ENCODE measurements at regions not wholly inside any gene's neighbourhood (a gene's known extent, or its start where the extent isn't known, plus 50 kb on each side); places are given as distances from the start of the nearest gene placed in this dataset.

GRCh38 chr4:165714650-165715049 lies 158.4 kb upstream of the TLL1 start:
- H3K4me3 ChIP-seq (ENCODE audit: low read depth, low read length) = no peak overlapping the region
- no peak for DNase-seq (ENCODE audit: low read depth)
- no peak for TF ChIP-seq CTCF (IDR thresholded peaks at IDR 0.05; ENCODE audit: insufficient read depth, low read depth, low read length, missing control alignments)

GRCh38 chr4:165715211-165715610 lies 157.8 kb upstream of the TLL1 start:
- H3K4me3 ChIP-seq (ENCODE audit: low read depth, low read length) = no peak overlapping the region
- TF ChIP-seq CTCF (IDR thresholded peaks at IDR 0.05; ENCODE audit: insufficient read depth, low read depth, low read length, missing control alignments) = no peak
- no peak for DNase-seq (ENCODE audit: low read depth)

GRCh38 chr4:165715989-165716388 lies 157.0 kb upstream of the TLL1 start:
- no peak for DNase-seq (ENCODE audit: low read depth)
- H3K4me3 ChIP-seq (ENCODE audit: low read depth, low read length) = no peak overlapping the region
- TF ChIP-seq CTCF (IDR thresholded peaks at IDR 0.05; ENCODE audit: insufficient read depth, low read depth, low read length, missing control alignments) = no peak

GRCh38 chr4:165716472-165716871 lies 156.6 kb upstream of the TLL1 start:
- no peak for TF ChIP-seq CTCF (IDR thresholded peaks at IDR 0.05; ENCODE audit: insufficient read depth, low read depth, low read length, missing control alignments)
- no peak overlapping the region for H3K4me3 ChIP-seq (ENCODE audit: low read depth, low read length)
- DNase-seq (ENCODE audit: low read depth) = no peak

GRCh38 chr4:165718660-165719059 lies 154.4 kb upstream of the TLL1 start:
- no peak overlapping the region for H3K4me3 ChIP-seq (ENCODE audit: low read depth, low read length)
- no peak for TF ChIP-seq CTCF (IDR thresholded peaks at IDR 0.05; ENCODE audit: insufficient read depth, low read depth, low read length, missing control alignments)
- DNase-seq (ENCODE audit: low read depth) = peak; percentile 6

- no peak for TF ChIP-seq CTCF (IDR thresholded peaks at IDR 0.05; ENCODE audit: insufficient read depth, low read depth, low read length, missing control alignments)
- DNase-seq (ENCODE audit: low read depth) = no peak
- H3K4me3 ChIP-seq (ENCODE audit: low read depth, low read length) = no peak overlapping the region
Observed at GRCh38 chr4:165720411-165721082, 152.5 kb upstream of the TLL1 start.

- H3K4me3 ChIP-seq (ENCODE audit: low read depth, low read length) = no peak overlapping the region
- TF ChIP-seq CTCF (IDR thresholded peaks at IDR 0.05; ENCODE audit: insufficient read depth, low read depth, low read length, missing control alignments) = no peak
- no peak for DNase-seq (ENCODE audit: low read depth)
Observed at GRCh38 chr4:165721815-165722214, 151.2 kb upstream of the TLL1 start.

All from GM12865 (cell line).